SK-N-SH treated with all-trans-retinoic acid at 6 μM for 48 hours (cell line): ENCODE measurements at regions not wholly inside any gene's neighbourhood (a gene's known extent, or its start where the extent isn't known, plus 50 kb on each side); places are given as distances from the start of the nearest gene placed in this dataset.

Experiments used
- ATAC-seq: fragments of 200-7000 bp; cut with Tn5 transposase; 3 replicates; pipeline ENCODE4 v1.9.1; 2020; ENCODE audit warnings: mild to moderate bottlenecking, moderate library complexity
- ARNTL ChIP-seq: fragments of 450-650 bp; formaldehyde crosslinking; IDR thresholded peaks from 2 replicates; pipeline ENCODE4 v1.5.0; 2020; ENCODE audit warnings: low read depth, mild to moderate bottlenecking, moderate library complexity, borderline replicate concordance
- CREB5 ChIP-seq: fragments of 250-450 bp; sonication (Bioruptor Pico); IDR thresholded peaks from 2 replicates; pipeline ENCODE4 v1.5.1; 2020; ENCODE audit warnings: low read depth, mild to moderate bottlenecking, moderate library complexity
- CSDC2 ChIP-seq: fragments of 250-450 bp; sonication (Bioruptor Pico); IDR thresholded peaks from 2 replicates; pipeline ENCODE4 v1.5.0; 2020; ENCODE audit warnings: mild to moderate bottlenecking, moderate library complexity
- ESRRG ChIP-seq: fragments of 250-450 bp; sonication (Bioruptor Pico); IDR thresholded peaks from 2 replicates; pipeline ENCODE4 v1.6.1; 2021; ENCODE audit warnings: mild to moderate bottlenecking
- GLIS3 ChIP-seq: fragments of 250-450 bp; sonication (Bioruptor Pico); IDR thresholded peaks from 2 replicates; pipeline ENCODE4 v1.5.0; 2020; ENCODE audit warnings: mild to moderate bottlenecking, moderate library complexity
- ISL1 ChIP-seq: fragments of 250-450 bp; sonication (Bioruptor Pico); IDR thresholded peaks from 2 replicates; pipeline ENCODE4 v2.1.2; 2022; ENCODE audit warnings: mild to moderate bottlenecking, moderate library complexity
- OSR1 ChIP-seq: fragments of 250-450 bp; sonication (Bioruptor Pico); IDR thresholded peaks from 2 replicates; pipeline ENCODE4 v1.8.0; 2022; ENCODE audit warnings: moderate library complexity, mild to moderate bottlenecking, inconsistent platforms
- POU6F1 ChIP-seq: fragments of 250-450 bp; sonication (Bioruptor Pico); IDR thresholded peaks from 2 replicates; pipeline ENCODE4 v1.8.0; 2021; ENCODE audit warnings: low read depth, mild to moderate bottlenecking, moderate library complexity, borderline replicate concordance
- PPARA ChIP-seq: fragments of 250-450 bp; sonication (Bioruptor Pico); IDR thresholded peaks from 2 replicates; pipeline ENCODE4 v1.5.0; 2020; ENCODE audit warnings: mild to moderate bottlenecking, borderline replicate concordance
- SNAI2 ChIP-seq: fragments of 250-450 bp; sonication (Bioruptor Pico); IDR thresholded peaks from 2 replicates; pipeline ENCODE4 v1.5.0; 2020; ENCODE audit warnings: mild to moderate bottlenecking, moderate library complexity
- TCF4 ChIP-seq: fragments of 250-450 bp; sonication (Bioruptor Pico); IDR thresholded peaks from 2 replicates; pipeline ENCODE4 v1.8.0; 2021; ENCODE audit warnings: mild to moderate bottlenecking, moderate library complexity, borderline replicate concordance
- TOX ChIP-seq: fragments of 250-450 bp; sonication (Bioruptor Pico); IDR thresholded peaks from 2 replicates; pipeline ENCODE4 v1.8.0; 2021; ENCODE audit warnings: mild to moderate bottlenecking, moderate library complexity, borderline replicate concordance
- ZC3H10 ChIP-seq: fragments of 250-450 bp; sonication (Bioruptor Pico); IDR thresholded peaks from 2 replicates; pipeline ENCODE4 v1.5.1; 2021; ENCODE audit warnings: mild to moderate bottlenecking, moderate library complexity
- ZFP3 ChIP-seq: fragments of 250-450 bp; sonication (Bioruptor Pico); IDR thresholded peaks from 2 replicates; pipeline ENCODE4 v1.5.0; 2020; ENCODE audit warnings: mild to moderate bottlenecking, moderate library complexity
- ZNF565 ChIP-seq: fragments of 450-650 bp; formaldehyde crosslinking; conservative IDR thresholded peaks from 2 replicates; pipeline ENCODE4 v1.5.0; 2020; ENCODE audit warnings: low read depth, mild to moderate bottlenecking, moderate library complexity
- ZNF70 ChIP-seq: fragments of 450-650 bp; formaldehyde crosslinking; IDR thresholded peaks from 2 replicates; pipeline ENCODE4 v1.5.0; 2020; ENCODE audit warnings: mild to moderate bottlenecking, moderate library complexity
- TF ChIP-seq, protein P1 (sequence below): fragments of 250-450 bp; sonication (Bioruptor Pico); IDR thresholded peaks from 2 replicates; pipeline ENCODE4 v1.5.0; 2020; ENCODE audit warnings: mild to moderate bottlenecking, moderate library complexity
- TF ChIP-seq, protein P2 (sequence below): fragments of 250-450 bp; sonication (Bioruptor Pico); IDR thresholded peaks from 2 replicates; pipeline ENCODE4 v1.8.0; 2020; ENCODE audit warnings: mild to moderate bottlenecking, moderate library complexity, borderline replicate concordance
- TF ChIP-seq, protein P3 (sequence below): fragments of 250-450 bp; sonication (Bioruptor Pico); IDR thresholded peaks from 2 replicates; pipeline ENCODE4 v1.5.1; 2021; ENCODE audit warnings: mild to moderate bottlenecking, moderate library complexity

DNA sequence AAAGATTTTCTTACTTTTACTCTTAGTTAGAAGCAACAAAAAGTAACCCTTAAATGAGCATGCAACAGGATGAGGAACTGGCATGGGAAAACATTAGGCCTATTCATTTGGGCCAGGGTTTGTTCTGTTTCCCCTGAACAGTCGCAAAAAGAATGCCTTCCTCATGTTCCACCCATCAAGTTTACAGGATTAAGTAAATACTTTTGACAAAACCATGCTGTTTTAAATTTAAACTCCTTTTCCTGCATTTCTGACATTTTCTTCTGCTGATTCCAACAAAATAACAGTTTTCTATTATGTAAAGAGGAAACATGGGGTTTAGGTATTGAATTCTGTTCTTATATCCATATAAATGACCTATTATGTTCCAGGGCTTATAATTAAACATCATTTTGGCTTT, 236.6 kb upstream of the ACTBL2 start:
- no peak; the same call in 2 of the 3 replicates for ATAC-seq
- no peak for TF ChIP-seq ZFP3 (CRISPR knock-in tag)
- TF ChIP-seq SNAI2 = no peak
- no peak for TF ChIP-seq GLIS3 (CRISPR knock-in tag)
- TF ChIP-seq TCF4 (CRISPR knock-in tag) = no peak
- TF ChIP-seq CREB5 (CRISPR knock-in tag) = no peak
- TF ChIP-seq PPARA (CRISPR knock-in tag) = no peak
- no peak for TF ChIP-seq ARNTL (CRISPR knock-in tag)
- no peak for TF ChIP-seq ESRRG (CRISPR knock-in tag)

GRCh38 chr5:57718155-57718554, 235.5 kb upstream of the ACTBL2 start:
- no peak for TF ChIP-seq POU6F1 (CRISPR knock-in tag)
- no peak for TF ChIP-seq ZC3H10
- TF ChIP-seq CSDC2 = no peak
- TF ChIP-seq TCF4 (CRISPR knock-in tag) = no peak
- TF ChIP-seq, protein P1, sequence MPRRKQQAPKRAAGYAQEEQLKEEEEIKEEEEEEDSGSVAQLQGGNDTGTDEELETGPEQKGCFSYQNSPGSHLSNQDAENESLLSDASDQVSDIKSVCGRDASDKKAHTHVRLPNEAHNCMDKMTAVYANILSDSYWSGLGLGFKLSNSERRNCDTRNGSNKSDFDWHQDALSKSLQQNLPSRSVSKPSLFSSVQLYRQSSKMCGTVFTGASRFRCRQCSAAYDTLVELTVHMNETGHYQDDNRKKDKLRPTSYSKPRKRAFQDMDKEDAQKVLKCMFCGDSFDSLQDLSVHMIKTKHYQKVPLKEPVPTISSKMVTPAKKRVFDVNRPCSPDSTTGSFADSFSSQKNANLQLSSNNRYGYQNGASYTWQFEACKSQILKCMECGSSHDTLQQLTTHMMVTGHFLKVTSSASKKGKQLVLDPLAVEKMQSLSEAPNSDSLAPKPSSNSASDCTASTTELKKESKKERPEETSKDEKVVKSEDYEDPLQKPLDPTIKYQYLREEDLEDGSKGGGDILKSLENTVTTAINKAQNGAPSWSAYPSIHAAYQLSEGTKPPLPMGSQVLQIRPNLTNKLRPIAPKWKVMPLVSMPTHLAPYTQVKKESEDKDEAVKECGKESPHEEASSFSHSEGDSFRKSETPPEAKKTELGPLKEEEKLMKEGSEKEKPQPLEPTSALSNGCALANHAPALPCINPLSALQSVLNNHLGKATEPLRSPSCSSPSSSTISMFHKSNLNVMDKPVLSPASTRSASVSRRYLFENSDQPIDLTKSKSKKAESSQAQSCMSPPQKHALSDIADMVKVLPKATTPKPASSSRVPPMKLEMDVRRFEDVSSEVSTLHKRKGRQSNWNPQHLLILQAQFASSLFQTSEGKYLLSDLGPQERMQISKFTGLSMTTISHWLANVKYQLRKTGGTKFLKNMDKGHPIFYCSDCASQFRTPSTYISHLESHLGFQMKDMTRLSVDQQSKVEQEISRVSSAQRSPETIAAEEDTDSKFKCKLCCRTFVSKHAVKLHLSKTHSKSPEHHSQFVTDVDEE (CRISPR knock-in tag) = no peak
- TF ChIP-seq GLIS3 (CRISPR knock-in tag) = no peak
- no peak for TF ChIP-seq TOX (CRISPR knock-in tag)
- TF ChIP-seq ZNF565 (CRISPR knock-in tag) = no peak
- TF ChIP-seq ESRRG (CRISPR knock-in tag) = no peak
- no peak for TF ChIP-seq ISL1 (CRISPR knock-in tag)
- TF ChIP-seq SNAI2 = no peak
- no peak for ATAC-seq

GRCh38 chr5:57717555-57717954, 234.9 kb upstream of the ACTBL2 start:
- no peak for TF ChIP-seq ZC3H10
- TF ChIP-seq TCF4 (CRISPR knock-in tag) = no peak
- TF ChIP-seq, all 23 proteins: peak for 0
- ATAC-seq = no peak

GRCh38 chr5:57716661-57717060, 234.1 kb upstream of the ACTBL2 start:
- TF ChIP-seq PPARA (CRISPR knock-in tag) (no peak), TOX (CRISPR knock-in tag) (no peak), ESRRG (CRISPR knock-in tag) (no peak), OSR1 (CRISPR knock-in tag) (no peak), ZNF565 (CRISPR knock-in tag) (no peak), ZNF70 (CRISPR knock-in tag) (no peak), GLIS3 (CRISPR knock-in tag) (no peak), ZFP3 (CRISPR knock-in tag) (no peak), CREB5 (CRISPR knock-in tag) (no peak), POU6F1 (CRISPR knock-in tag) (no peak)
- TF ChIP-seq, protein P2, sequence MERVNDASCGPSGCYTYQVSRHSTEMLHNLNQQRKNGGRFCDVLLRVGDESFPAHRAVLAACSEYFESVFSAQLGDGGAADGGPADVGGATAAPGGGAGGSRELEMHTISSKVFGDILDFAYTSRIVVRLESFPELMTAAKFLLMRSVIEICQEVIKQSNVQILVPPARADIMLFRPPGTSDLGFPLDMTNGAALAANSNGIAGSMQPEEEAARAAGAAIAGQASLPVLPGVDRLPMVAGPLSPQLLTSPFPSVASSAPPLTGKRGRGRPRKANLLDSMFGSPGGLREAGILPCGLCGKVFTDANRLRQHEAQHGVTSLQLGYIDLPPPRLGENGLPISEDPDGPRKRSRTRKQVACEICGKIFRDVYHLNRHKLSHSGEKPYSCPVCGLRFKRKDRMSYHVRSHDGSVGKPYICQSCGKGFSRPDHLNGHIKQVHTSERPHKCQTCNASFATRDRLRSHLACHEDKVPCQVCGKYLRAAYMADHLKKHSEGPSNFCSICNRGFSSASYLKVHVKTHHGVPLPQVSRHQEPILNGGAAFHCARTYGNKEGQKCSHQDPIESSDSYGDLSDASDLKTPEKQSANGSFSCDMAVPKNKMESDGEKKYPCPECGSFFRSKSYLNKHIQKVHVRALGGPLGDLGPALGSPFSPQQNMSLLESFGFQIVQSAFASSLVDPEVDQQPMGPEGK = no peak
- TF ChIP-seq, protein P3, sequence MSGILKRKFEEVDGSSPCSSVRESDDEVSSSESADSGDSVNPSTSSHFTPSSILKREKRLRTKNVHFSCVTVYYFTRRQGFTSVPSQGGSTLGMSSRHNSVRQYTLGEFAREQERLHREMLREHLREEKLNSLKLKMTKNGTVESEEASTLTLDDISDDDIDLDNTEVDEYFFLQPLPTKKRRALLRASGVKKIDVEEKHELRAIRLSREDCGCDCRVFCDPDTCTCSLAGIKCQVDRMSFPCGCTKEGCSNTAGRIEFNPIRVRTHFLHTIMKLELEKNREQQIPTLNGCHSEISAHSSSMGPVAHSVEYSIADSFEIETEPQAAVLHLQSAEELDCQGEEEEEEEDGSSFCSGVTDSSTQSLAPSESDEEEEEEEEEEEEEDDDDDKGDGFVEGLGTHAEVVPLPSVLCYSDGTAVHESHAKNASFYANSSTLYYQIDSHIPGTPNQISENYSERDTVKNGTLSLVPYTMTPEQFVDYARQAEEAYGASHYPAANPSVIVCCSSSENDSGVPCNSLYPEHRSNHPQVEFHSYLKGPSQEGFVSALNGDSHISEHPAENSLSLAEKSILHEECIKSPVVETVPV = no peak
- no peak for ATAC-seq
